HCT116 (cell line): ENCODE measurements at regions not wholly inside any gene's neighbourhood (a gene's known extent, or its start where the extent isn't known, plus 50 kb on each side); places are given as distances from the start of the nearest gene placed in this dataset.

ENCODE experiments used
- TF ChIP-seq, protein P1 (sequence below), 3 experiments: fragments of 200-600 bp in 1 of 3; sonication (generic) in 1 of 3; IDR thresholded peaks in 2 of 3; conservative IDR thresholded peaks in 1 of 3; 2 replicates each; pipeline ENCODE4 v1.5.1; 2012 to 2017; ENCODE audit warnings: low read depth in 2 of 3, low read length in 2 of 3, antibody characterized with exemption in 1 of 3, borderline replicate concordance in 1 of 3, control low read depth in 1 of 3, mild to moderate bottlenecking in 1 of 3, mixed read lengths in 1 of 3, mixed run types in 1 of 3, moderate library complexity in 1 of 3; ENCODE audit not compliant: insufficient read depth in 1 of 3
- TF ChIP-seq, protein P2 (sequence below): IDR thresholded peaks from 2 replicates; pipeline ENCODE4 v1.6.1; 2012; ENCODE audit warnings: low read depth

DNA sequence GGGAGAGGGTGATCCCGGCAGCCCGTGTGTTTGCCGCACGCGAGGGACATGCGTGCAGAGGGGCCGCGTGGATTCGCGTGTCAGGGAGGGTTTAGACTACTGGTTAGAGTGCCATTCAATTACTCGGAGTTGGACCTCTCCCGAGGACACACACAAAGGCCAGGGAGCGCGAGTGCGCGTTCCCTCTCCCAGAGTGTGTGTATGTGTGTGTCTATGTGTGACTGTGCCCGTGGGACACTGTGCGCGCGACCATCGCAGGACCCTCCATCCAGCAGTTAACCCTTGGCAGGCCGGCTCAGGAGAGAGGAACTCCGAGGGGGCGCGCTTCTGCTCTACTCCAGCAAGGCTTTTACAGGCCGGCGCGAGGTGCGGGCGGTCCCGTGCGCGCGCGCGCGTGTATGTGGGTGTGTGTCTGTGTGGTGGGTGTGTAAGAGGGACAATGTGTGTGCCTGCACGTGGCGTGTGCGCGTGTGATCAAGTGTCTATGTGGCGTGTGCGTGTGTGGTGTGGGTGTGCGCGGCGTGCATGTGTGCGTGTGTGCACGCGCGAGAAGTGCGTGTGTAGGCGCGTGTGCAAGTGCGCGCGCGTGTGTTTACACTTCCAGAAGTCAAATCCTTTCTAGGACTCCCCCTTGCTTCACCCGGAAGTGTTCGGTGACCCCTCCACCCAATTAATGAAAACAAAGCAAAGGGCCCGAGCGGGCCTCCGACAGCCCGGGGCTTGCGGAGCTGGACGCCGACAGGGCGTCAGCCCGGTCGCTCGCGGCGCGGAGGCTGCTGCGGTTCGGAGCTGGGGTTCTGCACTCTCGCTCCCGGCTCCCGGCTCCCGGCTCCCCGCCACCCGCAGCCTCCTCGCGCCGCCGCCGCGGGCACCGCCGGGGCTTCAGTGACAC is 75.3 kb upstream of the TBCA start:
- TF ChIP-seq, protein P1, sequence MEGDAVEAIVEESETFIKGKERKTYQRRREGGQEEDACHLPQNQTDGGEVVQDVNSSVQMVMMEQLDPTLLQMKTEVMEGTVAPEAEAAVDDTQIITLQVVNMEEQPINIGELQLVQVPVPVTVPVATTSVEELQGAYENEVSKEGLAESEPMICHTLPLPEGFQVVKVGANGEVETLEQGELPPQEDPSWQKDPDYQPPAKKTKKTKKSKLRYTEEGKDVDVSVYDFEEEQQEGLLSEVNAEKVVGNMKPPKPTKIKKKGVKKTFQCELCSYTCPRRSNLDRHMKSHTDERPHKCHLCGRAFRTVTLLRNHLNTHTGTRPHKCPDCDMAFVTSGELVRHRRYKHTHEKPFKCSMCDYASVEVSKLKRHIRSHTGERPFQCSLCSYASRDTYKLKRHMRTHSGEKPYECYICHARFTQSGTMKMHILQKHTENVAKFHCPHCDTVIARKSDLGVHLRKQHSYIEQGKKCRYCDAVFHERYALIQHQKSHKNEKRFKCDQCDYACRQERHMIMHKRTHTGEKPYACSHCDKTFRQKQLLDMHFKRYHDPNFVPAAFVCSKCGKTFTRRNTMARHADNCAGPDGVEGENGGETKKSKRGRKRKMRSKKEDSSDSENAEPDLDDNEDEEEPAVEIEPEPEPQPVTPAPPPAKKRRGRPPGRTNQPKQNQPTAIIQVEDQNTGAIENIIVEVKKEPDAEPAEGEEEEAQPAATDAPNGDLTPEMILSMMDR (IDR thresholded peaks at IDR 0.05 in 2 of 3, conservative IDR thresholded peaks at IDR 0.05 in 1 of 3; ENCODE audit: borderline replicate concordance in 1 of 3, insufficient read depth in 1 of 3, low read depth in 2 of 3, low read length in 2 of 3): no peak
- TF ChIP-seq, protein P2, sequence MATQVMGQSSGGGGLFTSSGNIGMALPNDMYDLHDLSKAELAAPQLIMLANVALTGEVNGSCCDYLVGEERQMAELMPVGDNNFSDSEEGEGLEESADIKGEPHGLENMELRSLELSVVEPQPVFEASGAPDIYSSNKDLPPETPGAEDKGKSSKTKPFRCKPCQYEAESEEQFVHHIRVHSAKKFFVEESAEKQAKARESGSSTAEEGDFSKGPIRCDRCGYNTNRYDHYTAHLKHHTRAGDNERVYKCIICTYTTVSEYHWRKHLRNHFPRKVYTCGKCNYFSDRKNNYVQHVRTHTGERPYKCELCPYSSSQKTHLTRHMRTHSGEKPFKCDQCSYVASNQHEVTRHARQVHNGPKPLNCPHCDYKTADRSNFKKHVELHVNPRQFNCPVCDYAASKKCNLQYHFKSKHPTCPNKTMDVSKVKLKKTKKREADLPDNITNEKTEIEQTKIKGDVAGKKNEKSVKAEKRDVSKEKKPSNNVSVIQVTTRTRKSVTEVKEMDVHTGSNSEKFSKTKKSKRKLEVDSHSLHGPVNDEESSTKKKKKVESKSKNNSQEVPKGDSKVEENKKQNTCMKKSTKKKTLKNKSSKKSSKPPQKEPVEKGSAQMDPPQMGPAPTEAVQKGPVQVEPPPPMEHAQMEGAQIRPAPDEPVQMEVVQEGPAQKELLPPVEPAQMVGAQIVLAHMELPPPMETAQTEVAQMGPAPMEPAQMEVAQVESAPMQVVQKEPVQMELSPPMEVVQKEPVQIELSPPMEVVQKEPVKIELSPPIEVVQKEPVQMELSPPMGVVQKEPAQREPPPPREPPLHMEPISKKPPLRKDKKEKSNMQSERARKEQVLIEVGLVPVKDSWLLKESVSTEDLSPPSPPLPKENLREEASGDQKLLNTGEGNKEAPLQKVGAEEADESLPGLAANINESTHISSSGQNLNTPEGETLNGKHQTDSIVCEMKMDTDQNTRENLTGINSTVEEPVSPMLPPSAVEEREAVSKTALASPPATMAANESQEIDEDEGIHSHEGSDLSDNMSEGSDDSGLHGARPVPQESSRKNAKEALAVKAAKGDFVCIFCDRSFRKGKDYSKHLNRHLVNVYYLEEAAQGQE: no peak
